ENCODE measurements at regions not wholly inside any gene's neighbourhood (a gene's known extent, or its start where the extent isn't known, plus 50 kb on each side); places are given as distances from the start of the nearest gene placed in this dataset.

- TF ChIP-seq, protein P1, sequence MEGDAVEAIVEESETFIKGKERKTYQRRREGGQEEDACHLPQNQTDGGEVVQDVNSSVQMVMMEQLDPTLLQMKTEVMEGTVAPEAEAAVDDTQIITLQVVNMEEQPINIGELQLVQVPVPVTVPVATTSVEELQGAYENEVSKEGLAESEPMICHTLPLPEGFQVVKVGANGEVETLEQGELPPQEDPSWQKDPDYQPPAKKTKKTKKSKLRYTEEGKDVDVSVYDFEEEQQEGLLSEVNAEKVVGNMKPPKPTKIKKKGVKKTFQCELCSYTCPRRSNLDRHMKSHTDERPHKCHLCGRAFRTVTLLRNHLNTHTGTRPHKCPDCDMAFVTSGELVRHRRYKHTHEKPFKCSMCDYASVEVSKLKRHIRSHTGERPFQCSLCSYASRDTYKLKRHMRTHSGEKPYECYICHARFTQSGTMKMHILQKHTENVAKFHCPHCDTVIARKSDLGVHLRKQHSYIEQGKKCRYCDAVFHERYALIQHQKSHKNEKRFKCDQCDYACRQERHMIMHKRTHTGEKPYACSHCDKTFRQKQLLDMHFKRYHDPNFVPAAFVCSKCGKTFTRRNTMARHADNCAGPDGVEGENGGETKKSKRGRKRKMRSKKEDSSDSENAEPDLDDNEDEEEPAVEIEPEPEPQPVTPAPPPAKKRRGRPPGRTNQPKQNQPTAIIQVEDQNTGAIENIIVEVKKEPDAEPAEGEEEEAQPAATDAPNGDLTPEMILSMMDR (IDR thresholded peaks at IDR 0.05 in 2 of 3, conservative IDR thresholded peaks at IDR 0.05 in 1 of 3; ENCODE audit: borderline replicate concordance in 1 of 3, insufficient read depth in 1 of 3, low read depth in 2 of 3, low read length in 2 of 3), result no peak
- no peak for TF ChIP-seq CBX3 (IDR thresholded peaks at IDR 0.05; ENCODE audit: low read depth)
- no peak for TF ChIP-seq YY1 (IDR thresholded peaks at IDR 0.05; ENCODE audit: extremely low read depth, insufficient replicate concordance, low read depth, low read length)
- TF ChIP-seq EGR1 (IDR thresholded peaks at IDR 0.05; ENCODE audit: low read depth), result no peak
- TF ChIP-seq EZH2 (IDR thresholded peaks at IDR 0.05), result no peak
- no peak for TF ChIP-seq POLR2AphosphoS5 (IDR thresholded peaks at IDR 0.05; ENCODE audit: low read depth, low read length)
- no peak for TF ChIP-seq RAD21 (IDR thresholded peaks at IDR 0.05; ENCODE audit: low read depth)
- no peak for TF ChIP-seq EZH2phosphoT487 (IDR thresholded peaks at IDR 0.05; ENCODE audit: borderline replicate concordance)
- TF ChIP-seq, protein P2, sequence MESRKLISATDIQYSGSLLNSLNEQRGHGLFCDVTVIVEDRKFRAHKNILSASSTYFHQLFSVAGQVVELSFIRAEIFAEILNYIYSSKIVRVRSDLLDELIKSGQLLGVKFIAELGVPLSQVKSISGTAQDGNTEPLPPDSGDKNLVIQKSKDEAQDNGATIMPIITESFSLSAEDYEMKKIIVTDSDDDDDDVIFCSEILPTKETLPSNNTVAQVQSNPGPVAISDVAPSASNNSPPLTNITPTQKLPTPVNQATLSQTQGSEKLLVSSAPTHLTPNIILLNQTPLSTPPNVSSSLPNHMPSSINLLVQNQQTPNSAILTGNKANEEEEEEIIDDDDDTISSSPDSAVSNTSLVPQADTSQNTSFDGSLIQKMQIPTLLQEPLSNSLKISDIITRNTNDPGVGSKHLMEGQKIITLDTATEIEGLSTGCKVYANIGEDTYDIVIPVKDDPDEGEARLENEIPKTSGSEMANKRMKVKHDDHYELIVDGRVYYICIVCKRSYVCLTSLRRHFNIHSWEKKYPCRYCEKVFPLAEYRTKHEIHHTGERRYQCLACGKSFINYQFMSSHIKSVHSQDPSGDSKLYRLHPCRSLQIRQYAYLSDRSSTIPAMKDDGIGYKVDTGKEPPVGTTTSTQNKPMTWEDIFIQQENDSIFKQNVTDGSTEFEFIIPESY (IDR thresholded peaks at IDR 0.05; ENCODE audit: extremely low read depth, insufficient replicate concordance, low read length), result no peak
Measured at GRCh38 chr9:134231767-134232166, 67.4 kb upstream of the RNU6ATAC start (continued).

DNA sequence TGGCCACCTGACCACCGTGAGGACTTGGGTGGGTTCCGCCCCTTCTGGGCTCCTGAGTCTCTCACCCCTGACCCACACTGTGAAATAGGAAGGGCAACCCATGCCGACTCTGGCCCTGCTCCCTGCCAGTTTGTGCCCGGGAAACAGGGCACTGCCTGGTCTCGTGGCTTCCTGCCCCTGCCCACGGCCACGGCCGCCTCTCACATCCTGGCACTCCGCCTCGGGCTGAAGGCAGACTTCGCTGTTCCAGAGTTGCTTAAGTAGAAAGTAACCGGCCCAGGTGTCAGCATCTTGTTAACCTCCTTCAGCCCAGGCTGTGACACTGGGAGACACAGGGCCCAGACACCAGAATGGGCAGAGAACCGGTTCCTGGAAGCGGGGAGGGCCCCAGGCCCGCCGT lies 68.7 kb upstream of the RNU6ATAC start:
- CTCF ChIA-PET, result no interaction called here
- Histone ChIP-seq H3K4me3 (replicated peaks in 1 of 2; ENCODE audit: low read depth in 1 of 2, low read length in 2 of 2) (no peak overlapping the region), H4K20me1 (ENCODE audit: insufficient read depth) (no peaks in the 10 kb centered on the region), H3K9ac (ENCODE audit: low read length) (no peak overlapping the region), H3K79me2 (ENCODE audit: insufficient read depth, low read length) (no peaks in the 10 kb centered on the region), H3K36me3 (ENCODE audit: control insufficient read depth in 1 of 2, insufficient read depth in 2 of 2, low read length in 2 of 2) (no peaks in the 10 kb centered on the region), H2AFZ (ENCODE audit: low read depth, low read length, poor library complexity, severe bottlenecking) (no peak overlapping the region), H3K27ac (ENCODE audit: low read depth, low read length) (no peak overlapping the region), H3K4me2 (ENCODE audit: low read length) (no peak overlapping the region), H3K9me3 (ENCODE audit: control insufficient read depth in 1 of 2, insufficient read depth in 1 of 2, low read depth in 1 of 2, low read length in 2 of 2) (no peaks in the 10 kb centered on the region), H3K9me2 (ENCODE audit: insufficient read depth) (no peaks in the 10 kb centered on the region), H3K4me1 (ENCODE audit: control insufficient read depth in 1 of 2, insufficient read depth in 2 of 2, low read length in 2 of 2) (no peaks in the 10 kb centered on the region; a peak in 1 of 4 replicates), H3K27me3 (ENCODE audit: insufficient read depth, low read length) (no peaks in the 10 kb centered on the region)
- ATAC-seq (no peak), DNase-seq (ENCODE audit: low read depth, low spot score) (no peak)
- RAD21 ChIA-PET (ENCODE audit: low non-redundant PET in 1 of 2, low total read pairs in 2 of 2, uncharacterized antibody in 2 of 2, unreplicated experiment in 2 of 2), result no interaction called here
- BruUV-seq (replicated peaks), result no TSS peak
- POLR2A ChIA-PET, result no interaction called here
- intact Hi-C loops (cut with micrococcal nuclease), result no loop called here
- no peak for TF ChIP-seq EZH2 (IDR thresholded peaks at IDR 0.05)
- TF ChIP-seq POLR2A (IDR thresholded peaks at IDR 0.05; ENCODE audit: borderline replicate concordance, extremely low read depth, insufficient read depth, insufficient read length), result no peak
- TF ChIP-seq, protein P1 (IDR thresholded peaks at IDR 0.05 in 2 of 3, conservative IDR thresholded peaks at IDR 0.05 in 1 of 3; ENCODE audit: borderline replicate concordance in 1 of 3, insufficient read depth in 1 of 3, low read depth in 2 of 3, low read length in 2 of 3), result no peak
- TF ChIP-seq POLR2AphosphoS5 (IDR thresholded peaks at IDR 0.05; ENCODE audit: low read depth, low read length), result no peak
- no peak for TF ChIP-seq CBX3 (IDR thresholded peaks at IDR 0.05; ENCODE audit: low read depth)
- no peak for TF ChIP-seq SP1 (IDR thresholded peaks at IDR 0.05; ENCODE audit: low read depth)
- TF ChIP-seq EZH2phosphoT487 (IDR thresholded peaks at IDR 0.05; ENCODE audit: borderline replicate concordance), result no peak
- no peak for TF ChIP-seq ZFX (IDR thresholded peaks at IDR 0.05)
- no peak for TF ChIP-seq ZNF274 (IDR thresholded peaks at IDR 0.05; ENCODE audit: low read depth, low read length)
- TF ChIP-seq REST (IDR thresholded peaks at IDR 0.05; ENCODE audit: low read depth), result no peak
- TF ChIP-seq ELF1 (IDR thresholded peaks at IDR 0.05; ENCODE audit: borderline replicate concordance, low read depth), result no peak
